HepG2 (cell line): ENCODE measurements at regions not wholly inside any gene's neighbourhood (a gene's known extent, or its start where the extent isn't known, plus 50 kb on each side); places are given as distances from the start of the nearest gene placed in this dataset.

Experiments used
- ATAC-seq: fragments of 200-7000 bp; cut with Tn5 transposase; 3 replicates; pipeline ENCODE4 v1.9.1; 2020; ENCODE audit warnings: mild to moderate bottlenecking, moderate library complexity
- BruUV-seq: library from RNA; stranded (reverse); fragments of 400-500 nt; replicated peaks from 2 replicates; lab custom pipeline; 2021; lab: Mats Ljungman, UMichigan
- CTCF ChIA-PET: fragments of 300-600 bp; formaldehyde crosslinking; extraction: SDS; loops from one replicate; lab custom pipeline; 2021; ENCODE audit warnings: low total read pairs, inconsistent platforms, low intra/inter-chr PET ratio; lab: Yijun Ruan, JAX
- POLR2A ChIA-PET: fragments of 350-600 bp; sonication (Branson Sonifier 250); formaldehyde crosslinking; loops from one replicate; lab custom pipeline; 2020; ENCODE audit warnings: antibody characterized with exemption, inconsistent platforms; lab: Yijun Ruan, JAX
- DNase-seq: peaks from one replicate; pipeline ENCODE4 v3.0.0-alpha.2; 2015; ENCODE audit warnings: low spot score
- FAIRE-seq: peaks from 3 replicates; lab custom pipeline; 2011; peaks lifted over from hg19 to GRCh38; lab: Jason Lieb, UNC
- H2AFZ ChIP-seq: one replicate; pipeline ENCODE4 v1.6.1; 2011; ENCODE audit warnings: low read length, inconsistent platforms
- H3K27ac ChIP-seq: fragments of 300-600 bp; 3 replicates; pipeline ENCODE4 v1.8.0; 2011; ENCODE audit warnings: mixed run types, mild to moderate bottlenecking, mixed read lengths, low read length, inconsistent platforms; ENCODE audit not compliant: insufficient read depth; ENCODE audit errors: extremely low read length
- H3K27me3 ChIP-seq, 2 experiments: fragments of 200-600 bp in 1 of 2; 2 replicates in 1 of 2; 3 replicates in 1 of 2; pipeline versions ENCODE4 v1.6.0 to v1.8.0; 2011; ENCODE audit warnings: low read length in 2 of 2, mild to moderate bottlenecking in 2 of 2, moderate library complexity in 2 of 2, inconsistent platforms in 1 of 2; ENCODE audit not compliant: insufficient read depth in 2 of 2, control insufficient read depth in 1 of 2
- H3K36me3 ChIP-seq, 2 experiments: fragments of 200-600 bp in 1 of 2; replicated peaks in 1 of 2; 2 replicates in 1 of 2; 3 replicates in 1 of 2; pipeline versions ENCODE4 v1.5.1 to v1.8.0; 2011; ENCODE audit warnings: low read length in 2 of 2, inconsistent platforms in 1 of 2; ENCODE audit not compliant: insufficient read depth in 2 of 2, control insufficient read depth in 1 of 2
- H3K4me1 ChIP-seq: 2 replicates; pipeline ENCODE4 v1.5.1; 2012; ENCODE audit warnings: low read length, inconsistent platforms; ENCODE audit not compliant: insufficient read depth
- H3K4me2 ChIP-seq: 2 replicates; pipeline ENCODE4 v1.6.0; 2011; ENCODE audit warnings: low read depth, low read length, inconsistent platforms
- H3K4me3 ChIP-seq, 3 experiments: fragments of 200-600 bp in 1 of 3; sonication (generic), shearing (Covaris generic) in 1 of 3; replicated peaks in 1 of 3; 2 replicates each; pipeline ENCODE4 v1.5.1; 2011 to 2016; ENCODE audit warnings: low read length in 3 of 3, inconsistent platforms in 2 of 3, low read depth in 2 of 3, mild to moderate bottlenecking in 2 of 3, control low read depth in 1 of 3, mixed read lengths in 1 of 3; ENCODE audit not compliant: insufficient read depth in 1 of 3
- H3K79me2 ChIP-seq: one replicate; pipeline ENCODE4 v1.6.1; 2011; ENCODE audit warnings: low read length, inconsistent platforms; ENCODE audit not compliant: insufficient read depth
- H3K9ac ChIP-seq: 2 replicates; pipeline ENCODE4 v1.6.0; 2011; ENCODE audit warnings: mild to moderate bottlenecking, low read depth, low read length, inconsistent platforms; ENCODE audit not compliant: insufficient read depth
- H3K9me3 ChIP-seq: 2 replicates; pipeline ENCODE4 v1.5.1; 2012; ENCODE audit warnings: mild to moderate bottlenecking, low read length
- H4K20me1 ChIP-seq: 2 replicates; pipeline ENCODE4 v1.6.0; 2011; ENCODE audit warnings: inconsistent platforms, mild to moderate bottlenecking, low read length, moderate library complexity; ENCODE audit not compliant: insufficient read depth
- DBP ChIP-seq: sonication (generic); formaldehyde crosslinking; IDR thresholded peaks from 2 replicates; pipeline ENCODE4 v1.4.0; 2020; ENCODE audit warnings: missing genetic modification reagents; ENCODE audit errors: not compliant biosample characterization
- FOXK2 ChIP-seq: fragments of 450-650 bp; IDR thresholded peaks from 2 replicates; pipeline ENCODE4 v1.6.1; 2016
- PHB2 ChIP-seq: fragments of 450-650 bp; IDR thresholded peaks from 2 replicates; pipeline ENCODE4 v1.6.1; 2018; ENCODE audit not compliant: partially characterized antibody
- ZNF562 ChIP-seq: sonication (generic); formaldehyde crosslinking; IDR thresholded peaks from 2 replicates; pipeline ENCODE4 v1.8.0; 2022; ENCODE audit warnings: missing genetic modification reagents, borderline replicate concordance
- ZNF652 ChIP-seq: IDR thresholded peaks from 2 replicates; pipeline ENCODE4 v1.6.1; 2016; ENCODE audit warnings: low read depth, borderline replicate concordance
- ZNF777 ChIP-seq: sonication (generic); formaldehyde crosslinking; IDR thresholded peaks from 2 replicates; pipeline ENCODE4 v1.4.0; 2020; ENCODE audit warnings: missing genetic modification reagents
- WGBS: methylation state at CpG from one replicate; pipeline ENCODE4 v1.1.6; 2017; ENCODE audit warnings: low lambda C conversion rate; 5-methylcytosine and 5-hydroxymethylcytosine counted together
- in situ Hi-C: cut with HindIII; loops from 2 replicates; pipeline ENCODE4 v1.10.0; 2017; ENCODE audit warnings: low pct_unique_long_range_greater_than_20kb; ENCODE audit not compliant: extremely low pct_ligation_motif_present
- intact Hi-C: fragments of 100-400 bp; cut with micrococcal nuclease; formaldehyde crosslinking; loops from one replicate; pipeline ENCODE4 v1.10.0; 2022; ENCODE audit not compliant: unreplicated experiment

DNA sequence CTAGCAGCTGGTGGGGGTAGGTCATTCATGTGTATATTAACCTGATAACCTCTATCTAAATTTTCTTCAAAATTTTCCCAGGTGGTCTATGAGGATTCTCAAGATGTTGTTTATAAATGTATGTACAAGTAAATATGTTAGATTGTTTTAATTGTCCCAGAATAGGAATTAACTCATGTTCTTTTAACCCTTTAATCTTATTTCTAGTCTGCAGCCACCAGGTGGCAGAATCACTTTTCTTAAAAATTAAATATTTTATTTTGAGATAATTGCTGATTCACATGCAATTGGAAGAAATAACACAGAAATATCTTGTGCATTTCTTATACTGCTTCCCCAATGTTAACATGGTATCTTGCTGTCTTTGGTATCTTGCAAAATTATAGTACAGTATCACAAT is 589.5 kb downstream of the ARL4A start:
- no peak overlapping the region for H2AFZ ChIP-seq
- peak; percentile 90 for TF ChIP-seq ZNF652 (CRISPR knock-in tag)
- no peak for TF ChIP-seq ZNF562 (CRISPR knock-in tag)
- ATAC-seq, result no peak
- ChIA-PET POLR2A (no interaction called here), CTCF (interaction anchor here (0.9 kb wide), 1 partner anchor 1415 kb away, joined by 3 read pairs; no protein-coding TSS in a partner anchor)
- no peak overlapping the region for H3K9ac ChIP-seq
- no TSS peak for BruUV-seq
- no peaks in the 10 kb centered on the region for H3K9me3 ChIP-seq
- H3K27me3 ChIP-seq, result no peaks in the 10 kb centered on the region
- no peak overlapping the region for H3K27ac ChIP-seq
- intact Hi-C loops (no loop called here), in situ Hi-C loops (loop anchor here (10.0 to 25.0 kb wide), 3 partner anchors 1185 to 1735 kb away; no protein-coding TSS in a partner anchor)
- FAIRE-seq, result no peak
- no peak overlapping the region for H3K4me3 ChIP-seq
- DNase-seq, result no peak
- no peaks in the 10 kb centered on the region for H3K36me3 ChIP-seq
- H3K79me2 ChIP-seq, result no peaks in the 10 kb centered on the region
- no peaks in the 10 kb centered on the region for H3K4me1 ChIP-seq
- no peak overlapping the region for H3K4me2 ChIP-seq
- H4K20me1 ChIP-seq, result no peaks in the 10 kb centered on the region

DNA sequence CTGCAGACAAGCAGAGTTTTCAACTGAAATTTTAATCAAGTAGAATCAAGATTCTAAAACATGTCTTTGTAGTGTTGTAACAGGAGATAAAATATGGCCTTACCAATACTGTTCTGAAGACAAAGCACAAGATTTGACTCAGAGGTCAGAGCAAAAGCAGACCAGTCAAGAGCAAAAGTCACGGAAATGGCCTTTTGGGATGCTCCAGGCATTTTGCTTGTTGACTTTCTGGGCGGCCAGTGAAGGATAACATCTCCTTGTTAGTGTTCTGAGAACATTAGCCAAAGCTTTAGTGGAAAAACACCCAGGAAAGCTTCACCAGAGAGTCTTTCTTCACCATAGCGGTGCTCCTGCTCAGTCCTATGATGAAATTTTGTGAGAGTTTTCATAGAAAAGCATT is 590.6 kb downstream of the ARL4A start:
- intact Hi-C loops, result no loop called here
- no peaks in the 10 kb centered on the region for H3K36me3 ChIP-seq
- no peak for ATAC-seq
- no peaks in the 10 kb centered on the region for H4K20me1 ChIP-seq
- ChIA-PET POLR2A (no interaction called here), CTCF (no interaction called here)
- WGBS, result 0% methylated on average over 3 of the region's 3 CpGs
- H3K9me3 ChIP-seq, result no peaks in the 10 kb centered on the region
- no peak overlapping the region for H2AFZ ChIP-seq
- H3K27me3 ChIP-seq, result no peaks in the 10 kb centered on the region
- no peak overlapping the region for H3K4me3 ChIP-seq
- in situ Hi-C loops, result loop anchor here (10.0 to 25.0 kb wide), 3 partner anchors 1184 to 1734 kb away; no protein-coding TSS in a partner anchor
- H3K27ac ChIP-seq, result no peak overlapping the region
- no peaks in the 10 kb centered on the region for H3K79me2 ChIP-seq
- no peaks in the 10 kb centered on the region for H3K4me1 ChIP-seq
- no peak for DNase-seq
- BruUV-seq, result no TSS peak
- no peak overlapping the region for H3K9ac ChIP-seq
- no peak for FAIRE-seq
- no peak for TF ChIP-seq FOXK2
- TF ChIP-seq PHB2, result no peak
- TF ChIP-seq ZNF777 (CRISPR knock-in tag), result no peak
- TF ChIP-seq DBP (CRISPR knock-in tag), result no peak
- TF ChIP-seq, all 625 proteins: peak for 0
- H3K4me2 ChIP-seq, result no peak overlapping the region
